GM06990 (cell line): ENCODE measurements at regions not wholly inside any gene's neighbourhood (a gene's known extent, or its start where the extent isn't known, plus 50 kb on each side); places are given as distances from the start of the nearest gene placed in this dataset.

ENCODE experiments used
- DNase-seq: peaks from one replicate; pipeline ENCODE4 v3.0.0-alpha.2; 2011; ENCODE audit not compliant: insufficient read length; ENCODE audit errors: extremely low read depth
- H3K27me3 ChIP-seq: replicated peaks from 2 replicates; pipeline ENCODE4 v1.6.0; 2011; ENCODE audit warnings: low read length; ENCODE audit not compliant: control insufficient read depth, insufficient read depth
- H3K36me3 ChIP-seq: 2 replicates; pipeline ENCODE4 v1.5.1; 2011; ENCODE audit warnings: low read length; ENCODE audit not compliant: control insufficient read depth, insufficient read depth
- H3K4me3 ChIP-seq: replicated peaks from 2 replicates; pipeline ENCODE4 v1.5.1; 2011; ENCODE audit warnings: low read depth, mild to moderate bottlenecking, control low read depth, low read length
- TF ChIP-seq, protein P1 (sequence below): IDR thresholded peaks from 2 replicates; pipeline ENCODE4 v1.5.1; 2011; ENCODE audit warnings: low read length, control low read depth, mild to moderate bottlenecking, inconsistent platforms; ENCODE audit not compliant: insufficient read depth, poor library complexity, severe bottlenecking

DNA sequence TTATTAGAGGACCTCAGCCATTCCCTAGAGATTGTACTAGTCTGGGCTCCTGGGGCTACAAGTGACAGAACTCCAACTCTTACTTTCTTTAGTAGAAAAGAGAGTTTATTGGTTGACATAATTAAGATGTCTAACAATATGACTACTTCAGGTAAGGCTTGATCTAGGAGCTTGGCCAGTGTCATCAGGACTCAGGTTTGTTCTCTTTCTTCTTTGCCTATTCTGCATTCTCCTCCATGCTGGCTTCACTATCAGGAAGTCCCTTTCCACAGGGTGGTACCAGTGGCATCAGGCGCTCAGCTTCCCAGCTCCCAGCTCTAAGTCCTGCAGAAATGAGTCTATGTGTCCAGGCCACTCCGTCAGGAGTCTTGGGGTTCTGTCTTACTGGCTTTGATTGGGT is 286.1 kb upstream of the EEF2KMT start:
- Histone ChIP-seq H3K4me3 (no peak overlapping the region), H3K36me3 (no peaks in the 10 kb centered on the region), H3K27me3 (no peaks in the 10 kb centered on the region)
- DNase-seq, result no peak
- TF ChIP-seq, protein P1, sequence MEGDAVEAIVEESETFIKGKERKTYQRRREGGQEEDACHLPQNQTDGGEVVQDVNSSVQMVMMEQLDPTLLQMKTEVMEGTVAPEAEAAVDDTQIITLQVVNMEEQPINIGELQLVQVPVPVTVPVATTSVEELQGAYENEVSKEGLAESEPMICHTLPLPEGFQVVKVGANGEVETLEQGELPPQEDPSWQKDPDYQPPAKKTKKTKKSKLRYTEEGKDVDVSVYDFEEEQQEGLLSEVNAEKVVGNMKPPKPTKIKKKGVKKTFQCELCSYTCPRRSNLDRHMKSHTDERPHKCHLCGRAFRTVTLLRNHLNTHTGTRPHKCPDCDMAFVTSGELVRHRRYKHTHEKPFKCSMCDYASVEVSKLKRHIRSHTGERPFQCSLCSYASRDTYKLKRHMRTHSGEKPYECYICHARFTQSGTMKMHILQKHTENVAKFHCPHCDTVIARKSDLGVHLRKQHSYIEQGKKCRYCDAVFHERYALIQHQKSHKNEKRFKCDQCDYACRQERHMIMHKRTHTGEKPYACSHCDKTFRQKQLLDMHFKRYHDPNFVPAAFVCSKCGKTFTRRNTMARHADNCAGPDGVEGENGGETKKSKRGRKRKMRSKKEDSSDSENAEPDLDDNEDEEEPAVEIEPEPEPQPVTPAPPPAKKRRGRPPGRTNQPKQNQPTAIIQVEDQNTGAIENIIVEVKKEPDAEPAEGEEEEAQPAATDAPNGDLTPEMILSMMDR, result no peak

DNA sequence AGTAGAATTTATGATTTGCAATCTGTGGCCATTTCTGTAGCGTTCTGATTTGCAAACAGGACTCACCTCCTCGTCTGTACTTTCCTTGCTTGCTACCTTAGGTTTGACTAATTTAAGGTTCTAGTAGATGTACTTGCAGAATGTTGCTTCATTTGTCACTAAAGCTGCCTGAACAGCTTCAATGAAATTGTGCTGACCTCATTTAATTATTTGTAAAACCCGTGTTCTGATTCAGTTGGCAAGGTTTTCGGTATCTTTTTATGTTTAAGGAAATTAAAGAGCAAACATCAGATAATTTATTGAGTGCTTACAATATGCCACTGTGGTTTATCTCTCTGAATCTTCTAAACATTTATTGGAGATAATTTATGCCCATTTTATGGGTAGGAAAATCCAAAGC is 284.9 kb upstream of the EEF2KMT start:
- Histone ChIP-seq H3K36me3 (no peaks in the 10 kb centered on the region), H3K27me3 (no peaks in the 10 kb centered on the region), H3K4me3 (no peak overlapping the region)
- no peak for DNase-seq
- TF ChIP-seq, protein P1, result no peak

DNA sequence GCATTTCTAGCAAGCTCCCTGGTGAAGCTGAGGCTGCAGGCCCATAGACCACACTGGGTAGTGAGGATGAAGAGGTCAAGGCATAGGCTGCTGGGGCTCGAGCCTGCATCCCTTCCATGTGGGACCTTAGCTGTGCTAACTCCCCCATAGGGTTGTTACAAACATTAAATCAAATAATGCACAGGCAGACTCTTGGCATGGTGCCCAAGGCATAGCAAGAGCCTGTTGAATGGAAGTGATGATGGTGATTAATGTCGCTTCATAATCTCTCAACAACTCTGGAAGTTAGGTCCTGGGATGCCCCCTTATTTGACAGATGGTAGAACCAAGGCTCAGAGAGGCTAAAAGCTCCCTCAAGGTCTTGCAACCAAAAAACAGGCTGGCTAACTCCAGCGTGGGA is 283.9 kb upstream of the EEF2KMT start:
- TF ChIP-seq, protein P1, result no peak
- Histone ChIP-seq H3K27me3 (no peaks in the 10 kb centered on the region), H3K36me3 (no peaks in the 10 kb centered on the region), H3K4me3 (no peak overlapping the region)
- no peak for DNase-seq

DNA sequence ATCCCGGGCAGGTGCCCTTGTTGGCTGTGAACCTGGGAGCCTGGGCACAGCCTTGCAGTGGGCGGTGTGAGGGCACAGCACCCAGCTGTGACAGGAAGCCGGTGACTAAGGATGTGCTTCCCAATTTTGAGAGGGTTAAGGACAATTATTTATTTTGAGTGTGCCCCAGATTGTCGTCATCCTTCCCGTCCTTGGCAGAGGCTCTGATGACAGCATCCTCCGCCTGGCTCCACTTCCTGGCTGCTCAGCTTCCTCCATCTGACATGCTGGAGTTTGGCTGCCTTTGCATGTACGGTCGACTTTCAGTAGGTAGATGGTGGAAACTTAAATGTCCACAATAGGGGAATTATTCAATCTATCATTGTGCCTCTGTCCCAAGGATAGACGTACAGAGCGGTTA is 282.4 kb upstream of the EEF2KMT start:
- Histone ChIP-seq H3K36me3 (no peaks in the 10 kb centered on the region), H3K27me3 (no peaks in the 10 kb centered on the region), H3K4me3 (no peak overlapping the region)
- TF ChIP-seq, protein P1, result no peak
- DNase-seq, result no peak

DNA sequence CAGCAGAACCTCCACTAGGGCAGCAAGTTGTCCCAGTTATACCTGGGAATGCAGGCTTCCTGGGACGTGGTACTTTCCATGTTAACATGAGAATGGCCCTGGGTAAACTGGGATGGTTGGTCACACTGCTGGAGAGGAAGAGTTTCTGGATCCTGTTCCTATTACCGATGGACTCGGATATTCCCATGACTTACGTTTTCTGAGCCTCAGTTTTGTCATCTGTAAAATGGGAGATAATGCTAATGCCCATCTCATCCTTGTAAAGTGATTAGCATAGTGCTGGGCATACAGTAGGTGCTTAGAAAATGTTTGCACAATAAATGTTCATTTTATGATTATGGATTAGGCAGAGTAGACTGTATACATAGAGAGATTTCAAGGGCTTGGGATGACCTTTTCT is 280.9 kb upstream of the EEF2KMT start:
- H3K27me3 ChIP-seq, result no peaks in the 10 kb centered on the region
- TF ChIP-seq, protein P1, result no peak
- DNase-seq, result no peak

DNA sequence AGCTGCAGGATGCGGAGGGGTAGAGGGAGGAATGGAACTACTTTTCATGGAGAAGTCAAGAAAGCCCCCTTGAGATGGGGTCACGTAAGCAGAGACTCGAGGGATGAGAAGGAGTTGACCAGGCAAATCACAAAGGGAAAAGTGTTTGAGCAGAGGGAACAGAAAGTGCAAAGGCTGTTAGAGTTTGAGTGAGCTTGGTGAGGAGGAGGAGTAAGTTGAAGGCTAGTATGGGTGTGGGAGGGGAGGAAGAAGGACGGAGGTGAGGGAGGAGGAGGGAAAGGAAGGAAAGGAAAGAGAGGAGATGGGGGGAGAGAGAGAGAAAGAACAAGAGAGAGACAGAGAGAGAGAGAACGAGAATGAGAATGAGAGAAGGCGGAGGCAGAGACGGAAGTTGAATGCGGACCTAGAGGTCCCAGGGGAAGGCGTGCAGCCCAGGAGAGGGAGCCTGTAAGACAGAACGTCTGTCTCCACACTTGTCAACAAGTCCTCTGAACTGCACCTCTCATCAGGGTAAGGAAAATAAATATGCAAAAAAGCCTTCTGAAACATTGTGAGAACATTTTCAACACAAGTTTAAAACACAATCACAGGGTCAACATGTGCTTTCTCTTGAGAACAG is 279.8 kb upstream of the EEF2KMT start:
- TF ChIP-seq, protein P1, result no peak
- H3K36me3 ChIP-seq, result no peaks in the 10 kb centered on the region
- DNase-seq, result no peak
- H3K4me3 ChIP-seq, result no peak overlapping the region
- no peaks in the 10 kb centered on the region for H3K27me3 ChIP-seq

More for the DNA sequence above, 280.9 kb upstream of the EEF2KMT start:
- Histone ChIP-seq H3K4me3 (no peak overlapping the region), H3K36me3 (no peaks in the 10 kb centered on the region)
